ENCODE measurements at regions not wholly inside any gene's neighbourhood (a gene's known extent, or its start where the extent isn't known, plus 50 kb on each side); places are given as distances from the start of the nearest gene placed in this dataset.

DNA sequence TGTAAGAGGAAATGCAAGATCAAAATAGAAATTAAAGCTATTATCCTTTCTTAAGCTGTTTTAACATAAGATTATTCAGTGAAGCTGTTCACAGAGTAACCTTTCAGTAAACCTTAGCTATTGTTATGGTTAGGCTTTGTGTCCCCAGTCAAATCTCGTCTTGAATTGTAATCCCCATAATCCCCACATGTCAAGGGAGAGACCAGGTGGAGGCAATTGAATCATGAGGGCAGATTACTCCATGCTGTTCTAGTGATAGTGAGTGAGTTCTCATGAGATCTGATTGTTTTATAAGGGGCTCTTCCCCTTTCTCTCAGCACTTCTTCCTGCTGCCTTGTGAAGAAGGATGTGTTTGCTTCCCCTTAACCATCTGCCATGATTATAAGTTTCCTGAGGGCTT is 424.4 kb downstream of the DSEL start:
- peaks cover 2% of the 10 kb centered on the region for H3K9me3 Mint-ChIP-seq (ENCODE audit: low read depth)
- H3K36me3 Mint-ChIP-seq (ENCODE audit: low read depth) = no peaks in the 10 kb centered on the region
- H3K4me1 Mint-ChIP-seq (ENCODE audit: low read depth) = no peaks in the 10 kb centered on the region
- no peak overlapping the region for H3K27ac Mint-ChIP-seq (ENCODE audit: unreplicated experiment)
- no peak for DNase-seq (ENCODE audit: low spot score)
- TF ChIP-seq, protein P1, sequence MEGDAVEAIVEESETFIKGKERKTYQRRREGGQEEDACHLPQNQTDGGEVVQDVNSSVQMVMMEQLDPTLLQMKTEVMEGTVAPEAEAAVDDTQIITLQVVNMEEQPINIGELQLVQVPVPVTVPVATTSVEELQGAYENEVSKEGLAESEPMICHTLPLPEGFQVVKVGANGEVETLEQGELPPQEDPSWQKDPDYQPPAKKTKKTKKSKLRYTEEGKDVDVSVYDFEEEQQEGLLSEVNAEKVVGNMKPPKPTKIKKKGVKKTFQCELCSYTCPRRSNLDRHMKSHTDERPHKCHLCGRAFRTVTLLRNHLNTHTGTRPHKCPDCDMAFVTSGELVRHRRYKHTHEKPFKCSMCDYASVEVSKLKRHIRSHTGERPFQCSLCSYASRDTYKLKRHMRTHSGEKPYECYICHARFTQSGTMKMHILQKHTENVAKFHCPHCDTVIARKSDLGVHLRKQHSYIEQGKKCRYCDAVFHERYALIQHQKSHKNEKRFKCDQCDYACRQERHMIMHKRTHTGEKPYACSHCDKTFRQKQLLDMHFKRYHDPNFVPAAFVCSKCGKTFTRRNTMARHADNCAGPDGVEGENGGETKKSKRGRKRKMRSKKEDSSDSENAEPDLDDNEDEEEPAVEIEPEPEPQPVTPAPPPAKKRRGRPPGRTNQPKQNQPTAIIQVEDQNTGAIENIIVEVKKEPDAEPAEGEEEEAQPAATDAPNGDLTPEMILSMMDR (IDR thresholded peaks at IDR 0.05) = no peak
- peaks cover 18% of the 10 kb centered on the region for H3K27me3 Mint-ChIP-seq (ENCODE audit: low read depth)
- no peak overlapping the region for H3K4me3 Mint-ChIP-seq (ENCODE audit: unreplicated experiment)

DNA sequence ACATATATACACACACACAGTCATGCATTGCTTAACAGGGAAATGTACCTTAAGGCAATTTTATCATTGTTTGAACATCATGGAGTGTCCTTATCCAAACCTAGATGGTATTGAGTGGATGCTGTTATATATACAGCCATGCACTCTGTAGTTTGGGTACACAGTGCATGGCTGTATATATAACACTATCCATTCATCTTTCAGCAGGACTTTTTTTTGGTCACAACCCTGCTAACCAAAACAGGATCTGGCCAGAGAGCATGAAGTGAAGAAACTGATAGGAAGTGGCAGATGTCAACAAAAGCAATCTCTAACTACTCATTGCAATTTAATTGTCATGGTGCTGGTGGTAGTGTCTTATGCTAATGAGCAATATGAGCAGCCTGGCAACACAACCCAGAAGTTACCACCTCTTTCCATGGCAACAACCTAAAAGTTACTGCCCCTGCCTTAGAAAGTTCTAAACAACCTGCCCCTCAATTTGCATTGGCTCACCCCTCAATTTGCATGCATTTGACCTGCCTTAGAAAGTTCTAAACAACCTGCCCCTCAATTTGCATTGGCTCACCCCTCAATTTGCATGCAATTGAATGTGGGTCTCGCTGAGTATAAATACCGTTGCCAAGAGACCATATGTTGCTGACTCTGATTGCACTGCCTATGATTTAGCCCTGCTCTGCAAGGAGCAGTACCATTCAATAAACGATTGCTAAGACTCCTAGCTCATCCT is 434.9 kb downstream of the DSEL start:
- Mint-ChIP-seq H3K36me3 (ENCODE audit: low read depth) (no peaks in the 10 kb centered on the region), H3K4me1 (ENCODE audit: low read depth) (no peaks in the 10 kb centered on the region), H3K27ac (ENCODE audit: unreplicated experiment) (no peak overlapping the region), H3K9me3 (ENCODE audit: low read depth) (no peaks in the 10 kb centered on the region), H3K4me3 (ENCODE audit: unreplicated experiment) (no peak overlapping the region), H3K27me3 (ENCODE audit: low read depth) (no peaks in the 10 kb centered on the region)
- DNase-seq (ENCODE audit: low spot score) = no peak
- TF ChIP-seq, protein P1 (IDR thresholded peaks at IDR 0.05) = no peak

DNA sequence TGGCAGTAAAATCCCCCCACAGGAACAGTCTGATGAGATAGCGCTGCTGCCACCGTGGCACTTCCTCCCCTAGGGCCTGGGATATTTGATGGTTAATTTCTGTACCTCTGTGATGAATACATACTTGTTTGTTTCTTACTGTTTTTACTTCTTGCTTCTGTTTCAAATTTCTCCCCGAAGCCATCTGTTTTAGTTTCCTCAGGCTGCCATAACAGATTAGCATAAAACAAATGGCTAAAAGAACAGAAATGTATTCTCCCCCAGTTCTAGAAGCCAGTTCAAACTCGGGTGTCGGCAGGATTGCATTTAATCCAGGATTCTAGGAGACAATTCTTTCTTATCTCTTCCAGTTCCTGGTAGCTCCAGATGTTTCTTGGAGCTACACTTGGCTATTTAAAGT is 435.9 kb downstream of the DSEL start:
- no peak overlapping the region for H3K27ac Mint-ChIP-seq (ENCODE audit: unreplicated experiment)
- H3K4me1 Mint-ChIP-seq (ENCODE audit: low read depth) = no peaks in the 10 kb centered on the region
- H3K9me3 Mint-ChIP-seq (ENCODE audit: low read depth) = no peaks in the 10 kb centered on the region
- no peaks in the 10 kb centered on the region for H3K36me3 Mint-ChIP-seq (ENCODE audit: low read depth)
- H3K4me3 Mint-ChIP-seq (ENCODE audit: unreplicated experiment) = no peak overlapping the region
- TF ChIP-seq, protein P1 (IDR thresholded peaks at IDR 0.05) = no peak
- DNase-seq (ENCODE audit: low spot score) = no peak
- H3K27me3 Mint-ChIP-seq (ENCODE audit: low read depth) = no peaks in the 10 kb centered on the region

DNA sequence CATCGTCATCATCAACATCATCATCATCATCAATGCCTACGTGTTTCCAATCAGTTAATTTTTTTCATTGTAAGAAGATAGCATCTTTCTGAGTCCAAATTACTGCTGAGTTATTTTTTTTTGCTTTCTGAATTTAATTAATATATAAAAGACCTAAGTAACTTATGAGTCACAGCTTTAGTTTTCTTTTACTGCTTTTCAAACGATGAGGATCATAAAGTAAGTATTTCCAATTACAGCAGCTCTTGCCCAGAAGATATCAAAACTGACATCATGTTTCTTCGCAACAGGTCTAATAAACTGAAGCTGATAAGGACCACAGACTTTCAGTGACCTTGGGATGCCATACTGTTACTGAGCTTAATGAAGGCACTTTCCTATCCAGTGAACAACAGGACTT is 442.2 kb downstream of the DSEL start:
- no peak for DNase-seq (ENCODE audit: low spot score)
- Mint-ChIP-seq H3K9me3 (ENCODE audit: low read depth) (no peaks in the 10 kb centered on the region), H3K4me3 (ENCODE audit: unreplicated experiment) (no peak overlapping the region), H3K27ac (ENCODE audit: unreplicated experiment) (no peak overlapping the region), H3K27me3 (ENCODE audit: low read depth) (peaks cover 2% of the 10 kb centered on the region), H3K4me1 (ENCODE audit: low read depth) (no peaks in the 10 kb centered on the region), H3K36me3 (ENCODE audit: low read depth) (no peaks in the 10 kb centered on the region)
- TF ChIP-seq, protein P1 (IDR thresholded peaks at IDR 0.05) = no peak

DNA sequence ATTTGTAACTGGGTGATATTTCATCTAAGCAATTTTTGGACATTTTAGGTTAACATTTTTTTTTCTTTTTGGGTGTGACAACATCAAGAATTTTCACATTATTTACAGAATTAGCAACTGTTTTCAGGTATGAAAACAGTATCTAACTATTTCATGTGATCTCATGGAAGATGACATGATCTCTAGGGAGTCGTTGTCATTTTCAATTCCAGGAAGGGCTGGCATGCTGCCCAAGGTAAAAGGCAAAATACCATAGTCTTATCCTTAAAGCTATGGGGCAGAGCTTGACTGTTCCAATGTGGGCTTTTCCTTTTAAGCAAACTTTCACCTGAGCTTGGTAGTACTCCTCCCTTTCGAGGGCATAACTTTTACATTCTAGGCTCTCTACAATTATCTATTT is 443.7 kb downstream of the DSEL start:
- peaks cover 2% of the 10 kb centered on the region for H3K27me3 Mint-ChIP-seq (ENCODE audit: low read depth)
- H3K4me3 Mint-ChIP-seq (ENCODE audit: unreplicated experiment) = no peak overlapping the region
- no peaks in the 10 kb centered on the region for H3K36me3 Mint-ChIP-seq (ENCODE audit: low read depth)
- TF ChIP-seq, protein P1 (IDR thresholded peaks at IDR 0.05) = no peak
- DNase-seq (ENCODE audit: low spot score) = no peak
- no peaks in the 10 kb centered on the region for H3K9me3 Mint-ChIP-seq (ENCODE audit: low read depth)
- H3K27ac Mint-ChIP-seq (ENCODE audit: unreplicated experiment) = no peak overlapping the region
- no peaks in the 10 kb centered on the region for H3K4me1 Mint-ChIP-seq (ENCODE audit: low read depth)

All from chondrocyte (in vitro differentiated cells).